Uterus (tissue), 3 donors: ENCODE measurements at regions not wholly inside any gene's neighbourhood (a gene's known extent, or its start where the extent isn't known, plus 50 kb on each side); places are given as distances from the start of the nearest gene placed in this dataset.

ENCODE experiments used
- DNase-seq, 2 donors: peaks; one replicate each; pipeline ENCODE4 v3.0.0-alpha.2; 2019 to 2020
- H3K27ac ChIP-seq, 2 donors: fragments of 200-600 bp; sonication (generic); 1 replicate in 1 of 2; 2 replicates in 1 of 2; pipeline ENCODE4 v1.5.1; 2016 to 2018
- H3K27me3 ChIP-seq, 2 donors: fragments of 200-600 bp; sonication (generic); one replicate each; pipeline ENCODE4 v1.5.1; 2018 to 2019; ENCODE audit warnings: control low read depth in 1 of 2
- H3K36me3 ChIP-seq, 2 donors: fragments of 200-600 bp; sonication (generic); one replicate each; pipeline ENCODE4 v1.5.1; 2019; ENCODE audit warnings: control low read depth in 1 of 2
- H3K4me1 ChIP-seq, 2 donors: fragments of 200-600 bp; sonication (generic); one replicate each; pipeline ENCODE4 v1.5.1; 2018 to 2019; ENCODE audit warnings: control low read depth in 1 of 2
- H3K4me3 ChIP-seq, 2 donors: fragments of 200-600 bp; sonication (generic); 1 replicate in 1 of 2; 2 replicates in 1 of 2; pipeline ENCODE4 v1.5.1; 2018 to 2019; ENCODE audit warnings: mild to moderate bottlenecking in 1 of 2
- H3K9me3 ChIP-seq, 2 donors: fragments of 200-600 bp; sonication (generic); one replicate each; pipeline ENCODE4 v1.5.1; 2019; ENCODE audit warnings: control low read depth in 1 of 2
- POLR2A ChIP-seq, 2 donors: fragments of 450-650 bp; IDR thresholded peaks; one replicate each; pipeline ENCODE4 v1.6.1; 2016; ENCODE audit warnings: antibody characterized with exemption in 2 of 2, mild to moderate bottlenecking in 1 of 2, moderate library complexity in 1 of 2
- intact Hi-C: fragments of 100-400 bp; cut with DNase I; formaldehyde crosslinking; loops from one replicate; pipeline ENCODE4 v1.15.1; 2023; ENCODE audit warnings: low total_unique reads
- TF ChIP-seq, protein P1 (sequence below), 4 experiments: fragments of 200-600 bp in 2 of 4; fragments of 450-650 bp in 2 of 4; sonication (generic) in 2 of 4; IDR thresholded peaks; one replicate each; pipeline ENCODE4 v1.5.1; 2016 to 2019; ENCODE audit warnings: antibody characterized with exemption in 4 of 4, mild to moderate bottlenecking in 2 of 4, moderate library complexity in 1 of 4
- donor health status: DM: yes; HTN: yes; CAD: no.

DNA sequence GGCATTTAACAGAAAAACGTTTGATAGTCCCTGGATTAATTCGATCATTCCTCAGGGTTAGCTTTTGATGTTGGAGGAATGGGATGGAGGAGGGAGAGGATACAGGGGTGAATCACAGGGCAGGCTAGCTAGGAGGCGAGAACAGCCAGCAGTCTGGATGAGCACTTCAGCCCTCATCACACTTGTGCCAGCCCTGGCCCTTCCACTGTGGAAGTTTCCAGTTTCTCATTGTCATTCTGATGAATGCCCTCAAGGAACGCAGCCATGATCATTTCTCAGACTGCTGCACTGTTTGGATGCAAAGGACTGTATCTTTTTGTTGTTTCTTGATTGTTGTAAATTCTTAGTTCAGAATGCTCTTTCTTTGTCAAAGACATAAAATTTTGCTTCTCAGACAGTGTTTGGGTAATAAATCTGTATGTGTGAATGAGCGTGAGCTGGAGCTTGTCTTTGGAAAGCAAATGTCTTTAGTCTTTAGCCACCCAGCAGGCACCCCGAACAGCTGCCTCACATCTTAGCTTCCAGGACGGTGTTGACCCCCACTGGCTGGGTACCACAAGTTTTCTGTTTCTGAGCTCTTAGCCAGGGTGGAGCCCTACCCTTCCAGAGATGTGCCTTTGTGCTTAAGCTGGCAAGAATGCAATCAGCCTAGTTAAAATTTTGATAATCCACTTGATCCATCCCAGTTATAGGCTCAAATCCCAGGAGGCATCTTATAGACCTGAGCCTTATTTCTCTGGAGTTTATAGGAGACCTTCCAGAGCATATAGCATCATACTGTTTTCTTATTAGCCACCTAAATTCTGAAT, 121.1 kb downstream of the PDCD6IP start:
- intact Hi-C loops: no loop called here
- TF ChIP-seq POLR2A (IDR thresholded peaks at IDR 0.05): no peak
- TF ChIP-seq, protein P1, sequence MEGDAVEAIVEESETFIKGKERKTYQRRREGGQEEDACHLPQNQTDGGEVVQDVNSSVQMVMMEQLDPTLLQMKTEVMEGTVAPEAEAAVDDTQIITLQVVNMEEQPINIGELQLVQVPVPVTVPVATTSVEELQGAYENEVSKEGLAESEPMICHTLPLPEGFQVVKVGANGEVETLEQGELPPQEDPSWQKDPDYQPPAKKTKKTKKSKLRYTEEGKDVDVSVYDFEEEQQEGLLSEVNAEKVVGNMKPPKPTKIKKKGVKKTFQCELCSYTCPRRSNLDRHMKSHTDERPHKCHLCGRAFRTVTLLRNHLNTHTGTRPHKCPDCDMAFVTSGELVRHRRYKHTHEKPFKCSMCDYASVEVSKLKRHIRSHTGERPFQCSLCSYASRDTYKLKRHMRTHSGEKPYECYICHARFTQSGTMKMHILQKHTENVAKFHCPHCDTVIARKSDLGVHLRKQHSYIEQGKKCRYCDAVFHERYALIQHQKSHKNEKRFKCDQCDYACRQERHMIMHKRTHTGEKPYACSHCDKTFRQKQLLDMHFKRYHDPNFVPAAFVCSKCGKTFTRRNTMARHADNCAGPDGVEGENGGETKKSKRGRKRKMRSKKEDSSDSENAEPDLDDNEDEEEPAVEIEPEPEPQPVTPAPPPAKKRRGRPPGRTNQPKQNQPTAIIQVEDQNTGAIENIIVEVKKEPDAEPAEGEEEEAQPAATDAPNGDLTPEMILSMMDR (IDR thresholded peaks at IDR 0.05): no peak
- DNase-seq: no peak

DNA sequence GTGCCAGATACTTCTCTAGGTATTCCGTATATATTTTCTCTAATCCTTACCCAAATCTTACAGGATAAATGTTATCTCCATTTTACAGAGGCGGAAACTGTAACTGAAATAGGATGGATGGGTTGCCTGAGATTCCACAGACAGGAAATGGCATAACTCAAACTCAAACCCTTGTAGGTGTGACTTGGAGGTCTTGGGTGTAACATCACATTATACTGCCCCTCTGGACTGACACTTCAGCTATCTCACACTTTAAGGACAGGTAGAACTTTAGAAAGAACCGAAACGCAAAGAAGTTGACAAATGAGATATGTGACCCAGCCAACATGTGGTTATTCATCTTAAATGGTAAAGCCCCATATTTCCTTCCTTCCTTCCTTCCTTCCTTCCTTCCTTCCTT, 122.1 kb downstream of the PDCD6IP start:
- H3K36me3 ChIP-seq: no peaks in the 10 kb centered on the region
- no peak overlapping the region for H3K27ac ChIP-seq
- no peak overlapping the region for H3K4me3 ChIP-seq
- H3K4me1 ChIP-seq: no peaks in the 10 kb centered on the region
- no peaks in the 10 kb centered on the region for H3K27me3 ChIP-seq
- DNase-seq: no peak
- H3K9me3 ChIP-seq: no peaks in the 10 kb centered on the region
- intact Hi-C loops: no loop called here
- no peak for TF ChIP-seq POLR2A (IDR thresholded peaks at IDR 0.05)
- TF ChIP-seq, protein P1 (IDR thresholded peaks at IDR 0.05): no peak

More for the DNA sequence above, 121.1 kb downstream of the PDCD6IP start:
- no peaks in the 10 kb centered on the region for H3K9me3 ChIP-seq
- no peak overlapping the region for H3K4me3 ChIP-seq
- H3K4me1 ChIP-seq: no peaks in the 10 kb centered on the region
- no peaks in the 10 kb centered on the region for H3K36me3 ChIP-seq
- no peak overlapping the region for H3K27ac ChIP-seq
- H3K27me3 ChIP-seq: no peaks in the 10 kb centered on the region

DNA sequence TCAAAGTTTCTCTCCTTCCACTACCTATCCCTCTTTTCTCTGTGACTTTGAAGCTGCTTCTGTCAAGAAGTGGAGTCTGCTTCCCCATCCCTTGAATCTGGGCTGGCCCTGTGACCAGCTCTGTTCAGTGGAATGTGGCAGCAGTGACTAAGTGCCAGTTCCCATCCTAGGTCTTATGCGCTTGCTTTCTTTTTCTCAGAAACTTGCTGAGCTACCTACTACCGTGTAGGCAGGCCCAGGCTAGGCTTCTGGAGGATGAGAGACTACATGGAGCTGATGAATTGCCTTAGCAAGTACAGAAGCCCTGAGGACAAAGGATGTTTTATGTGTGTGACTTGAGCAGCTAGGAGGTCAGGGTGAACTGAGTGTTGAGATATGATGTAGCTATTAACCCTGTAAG, 123.2 kb downstream of the PDCD6IP start:
- no peak overlapping the region for H3K4me3 ChIP-seq
- no peak for DNase-seq
- H3K27me3 ChIP-seq: no peaks in the 10 kb centered on the region
- no peak overlapping the region for H3K27ac ChIP-seq
- intact Hi-C loops: no loop called here
- H3K36me3 ChIP-seq: no peaks in the 10 kb centered on the region
- TF ChIP-seq POLR2A (IDR thresholded peaks at IDR 0.05): no peak
- TF ChIP-seq, protein P1 (IDR thresholded peaks at IDR 0.05): no peak
- no peaks in the 10 kb centered on the region for H3K4me1 ChIP-seq
- no peaks in the 10 kb centered on the region for H3K9me3 ChIP-seq

DNA sequence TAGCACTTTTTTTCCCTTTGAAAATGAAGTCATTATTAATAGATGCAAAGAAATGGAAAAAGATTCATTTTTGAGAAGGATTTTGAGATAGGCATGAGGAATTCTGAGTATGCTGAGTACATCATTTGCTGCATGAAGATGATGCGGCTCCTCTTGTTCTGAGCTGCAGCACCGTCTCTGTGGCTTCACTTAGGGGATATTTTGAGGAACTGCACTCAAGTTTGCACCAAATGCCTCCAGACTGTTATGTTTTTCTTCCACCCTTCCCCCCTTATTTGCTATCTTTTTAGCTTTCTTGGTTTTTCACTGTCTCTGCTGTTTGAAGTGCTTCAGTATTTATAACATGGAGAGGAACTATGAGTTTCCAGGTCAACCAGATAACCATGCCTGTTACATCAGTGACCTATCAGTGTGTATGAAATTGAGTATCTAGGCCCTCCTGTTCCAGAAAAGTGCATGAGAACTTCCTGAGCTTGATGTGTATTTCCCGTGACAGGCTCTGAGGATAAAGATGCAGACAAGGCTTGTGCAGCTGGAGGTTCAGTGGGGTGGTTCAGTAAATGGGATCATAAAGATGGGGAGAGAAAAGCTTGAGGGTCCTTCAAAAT, 128.7 kb downstream of the PDCD6IP start:
- H3K4me3 ChIP-seq: no peak overlapping the region
- no peak for DNase-seq
- no peak overlapping the region for H3K27ac ChIP-seq
- no peaks in the 10 kb centered on the region for H3K4me1 ChIP-seq
- H3K9me3 ChIP-seq: no peaks in the 10 kb centered on the region
- H3K36me3 ChIP-seq: no peaks in the 10 kb centered on the region
- intact Hi-C loops: no loop called here
- H3K27me3 ChIP-seq: no peaks in the 10 kb centered on the region
- TF ChIP-seq POLR2A (IDR thresholded peaks at IDR 0.05): no peak
- TF ChIP-seq, protein P1 (IDR thresholded peaks at IDR 0.05): no peak

DNA sequence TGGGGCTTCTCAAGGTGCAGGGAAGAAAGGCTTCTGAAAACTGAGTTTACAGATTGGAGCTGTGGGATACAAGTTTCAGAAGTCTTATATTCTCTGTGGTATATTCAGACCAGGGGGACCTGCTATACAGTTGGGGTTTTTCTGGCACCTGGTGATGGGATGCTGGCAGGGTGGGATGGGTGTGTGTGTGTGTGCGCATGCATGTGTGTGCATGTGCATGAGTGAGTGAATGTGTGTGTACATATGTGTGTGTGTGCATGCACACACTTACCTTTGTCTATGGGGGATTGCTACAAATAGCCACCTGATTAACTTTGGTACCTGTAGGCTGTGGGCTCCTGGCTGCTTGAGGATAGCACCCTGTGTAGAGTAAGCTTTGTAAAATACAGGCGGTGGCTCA, 131.4 kb downstream of the PDCD6IP start:
- Histone ChIP-seq H3K27me3 (no peaks in the 10 kb centered on the region), H3K27ac (no peak overlapping the region), H3K9me3 (no peaks in the 10 kb centered on the region), H3K36me3 (no peaks in the 10 kb centered on the region), H3K4me3 (no peak overlapping the region), H3K4me1 (no peaks in the 10 kb centered on the region)
- intact Hi-C loops: no loop called here
- no peak for DNase-seq
- TF ChIP-seq POLR2A (IDR thresholded peaks at IDR 0.05): no peak
- TF ChIP-seq, protein P1 (IDR thresholded peaks at IDR 0.05): no peak
